ENCODE measurements at regions not wholly inside any gene's neighbourhood (a gene's known extent, or its start where the extent isn't known, plus 50 kb on each side); places are given as distances from the start of the nearest gene placed in this dataset.

GRCh38 chr7:80259-81067, 111.9 kb upstream of the FAM20C start:
- Histone ChIP-seq H2AFZ (ENCODE audit: low read length) (no peak overlapping the region), H3K23me2 (ENCODE audit: low read depth, low read length) (peaks cover 6% of the 10 kb centered on the region; the same call in 1 of the 2 replicates), H3K4me2 (ENCODE audit: insufficient read depth in 1 of 2, low read depth in 2 of 2, low read length in 2 of 2) (no peak overlapping the region), H3K27ac (ENCODE audit: low read depth, low read length) (no peak overlapping the region), H2BK15ac (ENCODE audit: low read length) (peak overlapping the region; percentile 8; the same call in 1 of the 2 replicates), H3K18ac (ENCODE audit: extremely low read depth, low read length) (no peak overlapping the region), H4K5ac (ENCODE audit: insufficient read length, low read depth, low read length) (no peak overlapping the region), H3K4me1 (replicated peaks in 1 of 4; ENCODE audit: control insufficient read depth in 3 of 4, insufficient read depth in 4 of 4, low read length in 3 of 4) (peaks cover 0 to 17% (median 10%) of the 10 kb centered on the region in 4 experiments; a peak in 6 of 7 replicates), H2BK5ac (ENCODE audit: low read depth, low read length) (no peak overlapping the region; the same call in 1 of the 2 replicates), H3K9me3 (ENCODE audit: insufficient read depth in 2 of 2, low read depth in 1 of 2, low read length in 1 of 2) (no peaks in the 10 kb centered on the region), H3K23ac (ENCODE audit: insufficient read length) (no peak overlapping the region), H3K56ac (replicated peaks; ENCODE audit: insufficient read length, low read depth, low read length) (no peak overlapping the region), H3K14ac (ENCODE audit: insufficient read length) (no peak overlapping the region), H3K36me3 (ENCODE audit: control insufficient read depth in 2 of 4, insufficient read depth in 4 of 4, low read length in 3 of 4) (no peaks in the 10 kb centered on the region), H2BK12ac (ENCODE audit: low read depth, low read length) (no peak overlapping the region), H2BK120ac (replicated peaks; ENCODE audit: low read depth, low read length) (no peak overlapping the region), H3K4ac (replicated peaks; ENCODE audit: insufficient read length, low read depth, low read length) (no peak overlapping the region), H2AK5ac (ENCODE audit: low read depth, low read length) (no peak overlapping the region), H3K27me3 (replicated peaks in 1 of 4; ENCODE audit: control insufficient read depth in 3 of 4, extremely low read depth in 1 of 4, insufficient read depth in 3 of 4, low read length in 3 of 4) (peaks cover 0 to 2% (median 0%) of the 10 kb centered on the region in 4 experiments; a peak in 1 of 7 replicates), H3K9ac (replicated peaks in 1 of 4; ENCODE audit: extremely low read depth in 1 of 4, low read depth in 3 of 4, low read length in 3 of 4) (no peak overlapping the region), H4K91ac (replicated peaks; ENCODE audit: insufficient read length, low read length) (no peak overlapping the region), H4K20me1 (replicated peaks in 1 of 2; ENCODE audit: control insufficient read depth in 1 of 2, insufficient read depth in 2 of 2, low read length in 2 of 2) (peaks cover 0 to 4% of the 10 kb centered on the region in 2 experiments), H4K8ac (ENCODE audit: extremely low read depth, insufficient read depth, low read length) (no peak overlapping the region), H2BK20ac (ENCODE audit: low read length) (no peak overlapping the region), H3K79me1 (ENCODE audit: low read depth, low read length) (no peaks in the 10 kb centered on the region; the same call in 1 of the 2 replicates), H3K79me2 (ENCODE audit: control insufficient read depth in 1 of 2, insufficient read depth in 2 of 2, low read length in 2 of 2) (no peaks in the 10 kb centered on the region), H3K4me3 (ENCODE audit: extremely low read depth in 1 of 4, insufficient read depth in 2 of 4, low read depth in 3 of 4, low read length in 4 of 4) (no peak overlapping the region)
- FAIRE-seq (no peak), DNase-seq (ENCODE audit: low read depth in 1 of 2, low spot score in 2 of 2) (no peak)
- POLR2A ChIA-PET (ENCODE audit: partially characterized antibody) = interaction anchor here (0.9 to 1.4 kb wide), 3 partner anchors 9 to 40 kb away, joined by 3 to 4 read pairs (median 3); no protein-coding TSS in a partner anchor
- CTCF ChIA-PET (ENCODE audit: partially characterized antibody) = interaction anchor here (0.9 to 2.4 kb wide), 4 partner anchors 20 to 185 kb away, joined by 3 to 5 read pairs (median 4); no protein-coding TSS in a partner anchor
- 93% methylated on average over 25 of the region's 28 CpGs; no CpG with 5 or more reads in 1 of the 2 experiments for WGBS, 2 experiments (ENCODE audit: extremely low coverage in 1 of 2, insufficient coverage in 1 of 2, insufficient read length in 1 of 2, insufficient replicate concordance in 2 of 2, low coverage in 1 of 2, low lambda C conversion rate in 2 of 2, missing lambda C conversion rate in 1 of 2)
- no peak for TF ChIP-seq SAP30 (IDR thresholded peaks at IDR 0.05; ENCODE audit: insufficient read depth, insufficient replicate concordance, low read length)
- TF ChIP-seq TBP (IDR thresholded peaks at IDR 0.05; ENCODE audit: low read depth, low read length) = no peak
- TF ChIP-seq ATF3 (IDR thresholded peaks at IDR 0.05; ENCODE audit: insufficient read depth, low read depth, low read length) = no peak
- no peak for TF ChIP-seq KDM4A (IDR thresholded peaks at IDR 0.05; ENCODE audit: low read depth, low read length, severe bottlenecking)
- TF ChIP-seq CREB1 (IDR thresholded peaks at IDR 0.05) = no peak
- TF ChIP-seq MAFK (IDR thresholded peaks at IDR 0.05; ENCODE audit: low read depth, low read length) = no peak
- no peak for TF ChIP-seq RNF2 (IDR thresholded peaks at IDR 0.05; ENCODE audit: borderline replicate concordance, low read depth, low read length, missing control alignments, poor library complexity, severe bottlenecking)
- TF ChIP-seq CTBP2 (IDR thresholded peaks at IDR 0.05; ENCODE audit: borderline replicate concordance, insufficient read depth, insufficient read length, low read length) = no peak
- no peak for TF ChIP-seq EZH2 (IDR thresholded peaks at IDR 0.05; ENCODE audit: low read depth, low read length, severe bottlenecking)
- TF ChIP-seq TCF12 (IDR thresholded peaks at IDR 0.05; ENCODE audit: low read depth, low read length) = no peak
- no peak for TF ChIP-seq NRF1 (IDR thresholded peaks at IDR 0.05; ENCODE audit: low read depth, low read length)

Measured in H1 (cell line).